Esophagus squamous epithelium (tissue), 4 donors: ENCODE measurements at regions not wholly inside any gene's neighbourhood (a gene's known extent, or its start where the extent isn't known, plus 50 kb on each side); places are given as distances from the start of the nearest gene placed in this dataset.

Experiments used
- POLR2A ChIP-seq, 4 donors: fragments of 450-650 bp; IDR thresholded peaks; one replicate each; pipeline ENCODE4 v1.6.1; 2017; ENCODE audit warnings: antibody characterized with exemption in 4 of 4, mild to moderate bottlenecking in 4 of 4, moderate library complexity in 3 of 4
- TF ChIP-seq, protein P1 (sequence below), 6 experiments: fragments of 450-650 bp in 4 of 6; fragments of 200-600 bp in 2 of 6; sonication (generic) in 2 of 6; IDR thresholded peaks; one replicate each; pipeline ENCODE4 v1.5.1; 2016 to 2019; ENCODE audit warnings: antibody characterized with exemption in 6 of 6, mild to moderate bottlenecking in 4 of 6, moderate library complexity in 4 of 6

DNA sequence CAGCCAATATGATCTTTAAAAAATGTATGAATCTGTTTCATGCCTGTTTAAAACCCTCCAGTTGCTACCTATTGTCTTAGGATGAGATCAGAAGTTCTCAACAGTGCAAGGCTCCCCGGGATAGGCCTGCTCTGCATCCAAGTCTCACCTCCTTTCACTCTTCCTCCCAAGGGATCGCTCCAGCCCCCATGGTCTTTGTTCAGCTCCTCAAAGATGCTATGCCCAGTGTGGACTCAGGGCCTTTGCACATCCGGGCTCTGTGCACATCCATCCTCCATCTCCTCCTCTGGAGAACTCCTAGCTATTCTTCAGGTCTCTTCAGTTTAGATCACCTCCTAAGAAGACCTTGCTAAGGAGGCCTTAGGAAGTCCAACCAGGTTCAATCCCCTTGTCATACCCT lies 82.7 kb upstream of the LEP start:
- TF ChIP-seq, protein P1, sequence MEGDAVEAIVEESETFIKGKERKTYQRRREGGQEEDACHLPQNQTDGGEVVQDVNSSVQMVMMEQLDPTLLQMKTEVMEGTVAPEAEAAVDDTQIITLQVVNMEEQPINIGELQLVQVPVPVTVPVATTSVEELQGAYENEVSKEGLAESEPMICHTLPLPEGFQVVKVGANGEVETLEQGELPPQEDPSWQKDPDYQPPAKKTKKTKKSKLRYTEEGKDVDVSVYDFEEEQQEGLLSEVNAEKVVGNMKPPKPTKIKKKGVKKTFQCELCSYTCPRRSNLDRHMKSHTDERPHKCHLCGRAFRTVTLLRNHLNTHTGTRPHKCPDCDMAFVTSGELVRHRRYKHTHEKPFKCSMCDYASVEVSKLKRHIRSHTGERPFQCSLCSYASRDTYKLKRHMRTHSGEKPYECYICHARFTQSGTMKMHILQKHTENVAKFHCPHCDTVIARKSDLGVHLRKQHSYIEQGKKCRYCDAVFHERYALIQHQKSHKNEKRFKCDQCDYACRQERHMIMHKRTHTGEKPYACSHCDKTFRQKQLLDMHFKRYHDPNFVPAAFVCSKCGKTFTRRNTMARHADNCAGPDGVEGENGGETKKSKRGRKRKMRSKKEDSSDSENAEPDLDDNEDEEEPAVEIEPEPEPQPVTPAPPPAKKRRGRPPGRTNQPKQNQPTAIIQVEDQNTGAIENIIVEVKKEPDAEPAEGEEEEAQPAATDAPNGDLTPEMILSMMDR (IDR thresholded peaks at IDR 0.05) = no peak
- no peak for TF ChIP-seq POLR2A (IDR thresholded peaks at IDR 0.05)
